T47D (cell line): ENCODE measurements at regions not wholly inside any gene's neighbourhood (a gene's known extent, or its start where the extent isn't known, plus 50 kb on each side); places are given as distances from the start of the nearest gene placed in this dataset.
"Not testable (repeated sequence)": the region's sequence is repeated elsewhere in the genome, so short reads cannot be mapped to it uniquely, and the experiment has no call there.

Experiments used
- DNase-seq, 2 experiments: peaks; one replicate each; pipeline versions ENCODE4 v3.0.0 to v3.0.0-alpha.2; 2011 to 2012; ENCODE audit warnings: low read depth in 1 of 2, low spot score in 1 of 2
- JUND ChIP-seq: IDR thresholded peaks from 2 replicates; pipeline ENCODE4 v1.6.1; 2012; ENCODE audit warnings: low read depth
- in situ Hi-C: cut with HindIII; loops from 2 replicates; pipeline ENCODE4 v1.10.0; 2016; ENCODE audit warnings: low sequenced_read_pairs, low pct_unique_long_range_greater_than_20kb

DNA sequence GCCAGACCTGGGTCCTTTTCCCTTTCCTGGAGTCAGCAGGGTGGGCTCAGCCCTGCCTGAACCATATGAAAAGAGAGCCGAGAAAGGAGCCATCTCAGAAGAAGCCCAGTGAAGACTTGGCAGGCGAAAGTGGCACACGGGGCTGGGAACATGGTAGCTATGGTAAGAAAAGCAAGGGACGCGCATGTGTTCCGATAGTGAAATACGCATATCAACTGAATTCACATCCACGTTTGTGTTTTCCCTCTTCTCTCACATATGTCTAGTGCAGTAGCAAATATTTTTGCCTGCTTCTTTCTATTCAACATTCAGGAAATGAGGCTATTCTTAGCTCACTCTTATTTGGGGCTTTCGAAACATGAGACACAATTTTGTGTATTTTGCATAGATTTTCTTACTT, 54.1 kb upstream of the PEG3 start:
- no peak for DNase-seq
- no peak for TF ChIP-seq JUND
- in situ Hi-C loops = no loop called here

DNA sequence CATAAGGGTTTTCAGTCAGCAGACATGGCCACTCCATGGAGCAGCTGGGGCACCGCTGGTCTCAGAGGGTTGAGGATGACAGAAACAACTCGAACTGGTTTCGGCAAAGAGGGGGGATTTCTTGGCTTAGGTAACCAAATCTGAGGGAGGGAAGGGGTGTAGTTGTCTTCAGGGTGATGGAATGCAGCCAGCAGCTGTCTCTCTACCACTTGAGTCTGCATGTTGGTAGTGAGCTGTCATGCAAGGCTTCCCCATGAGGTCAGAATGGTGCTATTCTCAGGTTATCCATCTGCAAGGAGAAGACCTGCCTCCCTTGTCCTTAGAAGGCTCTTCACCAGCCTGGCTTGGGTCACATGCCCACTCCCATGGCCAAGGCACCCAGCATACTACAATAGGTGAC, 55.6 kb upstream of the PEG3 start:
- DNase-seq = no peak
- in situ Hi-C loops = no loop called here
- no peak for TF ChIP-seq JUND

DNA sequence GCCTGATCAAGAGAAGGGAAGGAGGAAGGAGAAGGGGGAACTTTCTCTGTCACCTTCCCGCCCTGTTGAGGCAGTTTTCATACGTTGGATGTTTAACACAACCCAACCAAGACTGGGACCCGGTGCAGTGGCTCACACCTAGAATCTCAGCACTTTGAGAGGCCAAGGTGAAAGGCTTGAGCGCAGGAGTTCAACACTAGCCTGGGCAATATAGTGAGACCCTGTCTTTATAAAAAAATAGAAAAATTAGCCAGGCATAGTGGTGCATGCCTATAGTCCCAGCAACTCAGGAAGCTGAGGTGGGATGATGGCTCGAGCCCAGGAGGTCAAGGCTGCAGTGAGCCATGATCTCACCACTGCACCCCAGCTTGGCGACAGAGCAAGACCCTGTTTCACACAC, 59.4 kb upstream of the PEG3 start:
- DNase-seq = no peak
- TF ChIP-seq JUND = no peak
- in situ Hi-C loops = no loop called here

DNA sequence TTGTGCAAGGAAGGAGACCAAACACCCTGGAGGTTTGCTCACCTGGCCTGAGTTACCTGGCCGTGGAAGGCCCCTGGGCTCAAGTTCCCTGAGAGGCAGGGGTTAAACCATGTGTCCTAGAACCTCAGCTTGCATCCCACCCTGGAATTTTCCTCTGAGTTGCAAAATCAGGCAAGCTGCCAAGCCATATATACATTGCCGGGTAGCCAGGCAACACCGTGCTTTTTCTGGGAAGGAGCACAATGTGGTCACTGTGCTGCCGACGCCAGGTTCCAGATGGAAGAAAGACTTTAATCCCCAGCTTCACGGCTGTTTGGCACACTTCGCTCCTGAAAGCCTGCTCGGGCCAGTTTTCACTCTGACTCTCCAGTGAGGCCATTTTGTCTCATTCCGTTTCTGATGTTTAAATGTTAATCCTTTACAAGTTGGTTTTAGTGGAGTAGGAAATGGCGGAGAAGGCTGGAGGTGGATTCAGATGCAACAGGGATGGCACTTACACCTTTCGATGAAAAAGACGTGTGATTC, 60.1 kb upstream of the PEG3 start:
- in situ Hi-C loops = no loop called here
- peak in 1 of 2 experiments; percentile 39 for DNase-seq
- TF ChIP-seq JUND = no peak

DNA sequence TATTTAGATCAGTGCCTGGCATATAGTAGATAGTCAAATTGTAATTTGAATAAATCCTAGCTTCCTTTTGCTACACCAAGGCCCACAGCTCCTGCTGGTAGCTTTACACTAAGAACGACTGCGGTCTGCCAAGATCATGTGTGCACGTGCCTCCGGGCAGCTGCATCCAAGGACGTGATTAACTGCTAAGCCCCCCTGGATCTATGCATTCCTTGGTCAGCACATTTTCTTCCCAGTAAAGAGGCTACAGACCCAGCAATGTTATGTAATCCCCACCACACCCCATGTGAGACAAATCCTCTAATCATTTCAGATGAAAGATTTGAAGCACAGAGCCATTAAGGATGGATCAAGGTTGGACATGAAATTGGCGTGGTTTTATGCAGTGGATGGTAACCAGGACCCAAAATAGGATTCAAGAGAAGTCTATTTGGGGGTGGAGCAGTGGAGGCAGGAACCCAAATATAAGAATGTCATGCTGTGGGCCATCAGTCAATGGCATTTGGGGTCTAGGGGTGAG, 65.2 kb upstream of the PEG3 start:
- no peak for DNase-seq
- TF ChIP-seq JUND = no peak
- in situ Hi-C loops = no loop called here

DNA sequence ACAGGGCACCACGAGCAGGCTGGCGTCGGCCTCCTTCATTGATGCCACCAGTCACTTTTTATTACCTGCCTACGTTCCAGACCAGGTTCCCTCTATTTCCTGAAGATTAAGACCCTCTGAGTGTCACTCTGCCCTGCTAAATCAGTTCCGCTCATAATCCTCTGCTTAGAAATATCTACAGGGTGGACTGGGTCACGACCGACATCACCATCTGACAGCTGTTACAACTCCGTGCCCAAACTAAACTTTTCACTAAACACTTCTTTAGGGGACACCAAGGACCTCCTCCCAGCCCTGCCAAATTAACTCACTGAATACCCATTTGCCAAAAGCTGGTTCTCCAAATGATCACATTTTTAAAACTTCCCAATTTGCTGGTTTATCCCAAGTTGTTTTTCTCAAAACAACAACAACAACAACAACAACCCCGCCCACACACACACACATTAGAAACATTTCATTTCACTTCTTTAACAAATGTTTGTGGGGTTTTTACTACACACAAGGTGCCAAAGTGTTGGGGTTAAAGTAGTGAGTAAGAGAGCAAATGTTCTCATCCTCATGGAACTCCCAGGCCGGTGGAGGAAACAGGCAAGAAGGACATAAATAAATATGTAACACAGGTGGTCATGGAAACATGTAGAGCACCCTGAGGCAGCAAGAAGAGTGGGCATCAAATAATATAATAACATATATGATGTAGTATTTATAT, 72.0 kb upstream of the PEG3 start:
- DNase-seq = no peak
- no peak for TF ChIP-seq JUND
- in situ Hi-C loops = no loop called here

DNA sequence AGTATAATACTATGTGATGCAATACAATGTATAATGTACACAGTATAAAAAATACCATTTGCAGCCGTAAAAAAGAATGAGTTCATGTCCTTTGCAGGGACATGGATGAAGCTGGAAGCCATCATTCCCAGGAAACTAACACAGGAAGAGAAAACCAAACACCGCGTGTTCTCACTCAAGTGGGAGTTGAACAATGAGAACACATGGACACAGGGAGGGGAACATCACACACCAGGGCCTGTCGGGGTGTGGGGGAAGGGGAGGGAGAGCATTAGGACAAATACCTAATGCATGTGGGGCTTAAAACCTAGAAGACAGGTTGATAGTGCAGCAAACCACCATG, 72.6 kb upstream of the PEG3 start:
- DNase-seq, in situ Hi-C loops: not testable (repeated sequence)

DNA sequence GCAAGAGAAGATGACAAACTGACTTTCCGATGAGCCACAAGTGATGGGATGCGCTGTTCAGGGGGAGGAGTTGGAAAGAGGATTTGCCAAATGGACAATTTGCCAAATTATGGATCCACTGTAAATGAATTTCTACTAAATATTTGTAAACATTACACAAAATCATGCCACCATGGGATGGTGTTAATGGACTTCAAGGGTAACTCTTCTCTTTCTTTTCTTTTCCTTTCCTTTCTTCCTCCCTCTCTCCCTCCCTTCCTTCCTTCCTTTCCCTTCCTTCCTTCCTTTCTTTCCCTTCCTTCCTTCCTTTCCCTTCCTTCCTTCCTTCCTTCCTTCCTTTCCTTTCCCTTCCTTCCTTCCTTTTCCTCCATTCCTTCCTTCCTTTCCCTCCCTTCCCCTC, 76.0 kb upstream of the PEG3 start:
- DNase-seq = no peak

DNA sequence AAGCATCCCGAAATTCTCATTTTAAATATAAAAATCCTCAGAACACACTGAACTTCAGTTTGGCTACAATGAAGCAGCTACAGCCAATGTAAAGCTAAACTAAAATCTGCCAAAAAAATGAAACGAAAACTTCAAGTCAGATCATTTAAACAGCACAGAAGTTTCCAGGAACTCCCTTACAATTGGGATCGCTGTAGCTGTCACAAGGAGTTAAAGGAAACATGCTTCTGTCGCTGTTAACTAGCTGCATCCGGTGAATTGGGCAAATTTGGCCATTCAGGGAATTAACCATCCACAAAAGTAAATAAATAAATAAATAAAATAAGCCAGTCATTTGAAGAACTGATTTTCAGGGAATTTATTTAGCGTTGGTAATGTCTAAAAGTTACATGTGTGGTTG, 77.0 kb upstream of the PEG3 start:
- in situ Hi-C loops = no loop called here
- no peak for TF ChIP-seq JUND
- DNase-seq = no peak

More for the DNA sequence above, 76.0 kb upstream of the PEG3 start:
- in situ Hi-C loops = no loop called here
- no peak for TF ChIP-seq JUND

DNA sequence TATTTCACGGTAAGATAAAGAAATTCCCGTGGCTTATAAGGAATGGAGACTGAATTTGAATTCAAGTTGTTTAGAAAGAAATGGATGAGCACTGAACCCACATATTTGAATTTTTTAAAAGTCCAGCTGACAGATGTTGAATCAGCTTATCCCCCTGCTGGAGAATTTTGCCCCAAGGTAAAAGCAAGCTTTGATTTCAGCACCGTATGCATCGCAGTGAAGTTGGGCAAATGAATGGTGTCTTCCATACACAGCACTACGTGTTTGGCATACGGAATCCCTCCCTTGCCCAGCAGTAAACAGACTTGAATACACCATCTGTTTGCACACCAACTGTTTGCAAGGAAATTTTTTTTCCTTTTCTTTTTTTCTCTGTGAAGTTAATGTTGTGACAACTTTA, 77.5 kb upstream of the PEG3 start:
- in situ Hi-C loops = no loop called here
- no peak for TF ChIP-seq JUND
- DNase-seq = no peak

DNA sequence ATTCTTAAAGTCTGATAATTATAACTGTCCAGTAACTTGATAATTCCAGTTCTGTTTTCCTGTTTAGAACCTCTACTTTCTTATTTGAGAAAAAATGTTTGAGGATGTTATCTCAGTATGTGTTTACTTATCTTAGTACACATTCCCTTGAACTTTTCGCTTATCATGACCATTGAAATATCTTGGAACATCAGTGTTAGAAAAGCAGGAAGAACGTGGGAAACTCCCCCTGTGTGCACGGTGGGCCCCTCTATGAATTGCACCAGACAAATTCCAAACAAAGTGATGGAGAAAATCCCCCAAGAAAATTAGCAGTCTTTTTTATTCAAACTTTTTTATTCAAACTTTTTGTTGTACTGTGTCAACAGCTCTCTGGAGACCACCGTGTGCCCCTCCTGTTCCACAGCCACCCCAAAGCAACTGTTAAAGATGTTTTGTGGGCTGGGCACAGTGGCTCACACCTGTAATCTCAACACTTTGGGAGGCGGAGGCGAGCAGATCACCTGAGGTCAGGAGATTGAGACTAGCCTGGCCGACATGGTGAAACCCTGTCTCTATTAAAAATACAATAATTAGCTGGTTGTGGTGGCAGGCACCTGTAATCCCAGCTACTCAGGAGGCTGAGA, 78.3 kb upstream of the PEG3 start:
- TF ChIP-seq JUND = no peak
- DNase-seq = no peak
- in situ Hi-C loops = no loop called here

DNA sequence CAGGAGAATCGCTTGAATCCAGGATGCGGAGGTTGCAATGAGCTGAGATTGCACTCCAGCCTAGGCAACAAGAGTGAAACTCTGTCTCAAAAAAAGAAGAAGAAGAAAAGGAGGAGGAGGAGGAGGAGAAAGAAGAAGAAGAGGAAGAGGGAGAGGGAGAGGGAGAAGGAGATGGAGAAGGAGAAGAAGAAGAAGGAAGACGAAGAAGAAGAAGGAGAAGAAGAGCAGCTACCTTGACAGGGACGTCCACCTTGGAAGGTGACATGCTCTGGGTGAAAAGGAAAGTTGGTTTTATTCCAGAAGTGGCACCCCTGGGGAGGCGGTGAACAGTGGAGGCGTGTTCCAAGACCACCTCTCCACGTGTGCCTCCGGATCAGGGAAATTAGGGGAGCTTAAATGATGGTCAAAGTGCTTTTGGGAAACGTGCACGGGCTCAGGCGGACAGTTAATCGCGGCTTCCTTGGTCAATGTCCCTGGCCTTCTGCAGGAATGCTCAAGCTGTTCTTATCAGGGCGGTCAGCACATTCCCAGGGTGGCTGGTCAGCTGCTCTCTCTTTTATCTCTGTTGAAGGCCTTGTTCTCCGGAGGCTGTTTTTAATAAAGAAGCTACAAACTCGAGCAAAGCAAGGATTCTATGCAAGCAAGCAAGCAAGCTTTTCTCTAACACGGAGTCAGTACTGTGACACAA, 78.9 kb upstream of the PEG3 start:
- TF ChIP-seq JUND = no peak
- in situ Hi-C loops = no loop called here
- no peak for DNase-seq

DNA sequence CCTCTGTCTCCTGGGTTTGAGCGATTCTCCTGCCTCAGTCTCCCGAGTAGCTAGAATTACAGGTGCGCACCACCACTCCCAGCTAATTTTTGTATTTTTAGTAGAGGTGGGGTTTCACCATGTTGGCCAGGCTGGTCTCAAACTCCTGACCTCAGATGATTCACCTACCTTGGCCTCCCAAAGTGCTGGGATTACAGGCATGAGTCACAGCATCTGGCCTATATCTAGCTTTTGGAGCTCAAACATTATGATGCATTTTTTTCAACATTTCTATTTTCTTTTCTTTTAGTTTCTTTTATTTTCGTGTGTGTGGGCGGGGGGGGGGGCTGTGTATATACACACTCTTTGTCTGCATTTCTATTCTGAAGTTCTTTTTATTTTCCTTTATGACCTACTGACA, 85.6 kb upstream of the PEG3 start:
- DNase-seq, in situ Hi-C loops: not testable (repeated sequence)
